HG02588 (cell line): ENCODE measurements at regions not wholly inside any gene's neighbourhood (a gene's known extent, or its start where the extent isn't known, plus 50 kb on each side); places are given as distances from the start of the nearest gene placed in this dataset.
A peak's percentile ranks its signal among the peaks of the same experiment; 100 is the strongest.
"Not testable (repeated sequence)": the region's sequence is repeated elsewhere in the genome, so short reads cannot be mapped to it uniquely, and the experiment has no call there.

Source experiments
- ATAC-seq: cut with Tn5 transposase; IDR thresholded peaks from one replicate; pipeline ENCODE4 v1.9.1; 2021; ENCODE audit warnings: mild to moderate bottlenecking, moderate library complexity; ENCODE audit not compliant: unreplicated experiment

- ATAC-seq, result no peak
Observed at GRCh38 chr2:65594150-65594549, 161.8 kb upstream of the SPRED2 start.

GRCh38 chr2:65589667-65590066 is 157.3 kb upstream of the SPRED2 start:
- no peak for ATAC-seq

GRCh38 chr2:65587779-65588178 is 155.4 kb upstream of the SPRED2 start:
- no peak for ATAC-seq

DNA sequence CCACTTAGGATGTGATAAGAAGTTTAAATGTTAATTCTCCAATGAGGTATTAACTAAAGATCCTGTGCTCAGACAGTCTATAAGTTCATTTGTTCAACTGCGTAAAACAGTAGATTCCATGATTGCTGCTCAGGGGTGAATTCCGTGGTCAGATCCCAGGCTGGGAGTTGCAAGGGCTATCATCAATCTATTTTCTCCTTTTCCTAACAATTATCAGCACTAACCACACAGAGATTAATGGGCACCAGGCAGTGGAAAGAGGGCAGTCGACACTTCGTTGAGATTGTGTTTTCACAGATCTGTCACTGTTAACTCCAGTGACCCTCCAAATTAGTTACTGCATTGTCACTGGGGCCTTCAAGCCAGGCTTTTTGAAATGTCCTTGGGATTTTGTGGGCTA is 154.1 kb upstream of the SPRED2 start:
- no peak for ATAC-seq

- ATAC-seq, result no peak
Observed at GRCh38 chr2:65583061-65583460, 150.7 kb upstream of the SPRED2 start.

GRCh38 chr2:65582364-65582763 is 150.0 kb upstream of the SPRED2 start:
- no peak for ATAC-seq

- ATAC-seq, result no peak
Observed at GRCh38 chr2:65580824-65581223, 148.4 kb upstream of the SPRED2 start.

- ATAC-seq, result no peak
Observed at GRCh38 chr2:65579506-65580235, 147.3 kb upstream of the SPRED2 start.

DNA sequence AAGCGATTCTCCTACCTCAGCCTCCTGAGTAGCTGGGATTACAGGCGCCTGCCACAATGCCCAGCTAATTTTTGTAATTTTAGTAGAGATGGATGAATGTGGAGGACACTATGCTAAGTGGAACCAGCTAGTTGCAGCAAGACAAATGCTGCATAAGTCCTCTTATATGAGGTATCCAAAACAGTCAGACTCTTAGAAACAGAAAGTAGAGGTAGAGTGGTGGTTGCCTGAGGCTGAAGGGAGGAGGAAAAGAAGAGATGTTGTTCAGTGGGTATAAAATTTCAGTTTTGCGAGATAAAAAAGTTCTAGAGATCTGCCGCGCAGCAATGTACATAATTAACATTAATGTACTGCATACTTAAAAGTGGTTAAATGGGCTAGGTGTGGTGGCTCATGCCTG is 145.3 kb upstream of the SPRED2 start:
- ATAC-seq, result no peak

- ATAC-seq, result no peak
Observed at GRCh38 chr2:65576861-65577601, 144.6 kb upstream of the SPRED2 start.

DNA sequence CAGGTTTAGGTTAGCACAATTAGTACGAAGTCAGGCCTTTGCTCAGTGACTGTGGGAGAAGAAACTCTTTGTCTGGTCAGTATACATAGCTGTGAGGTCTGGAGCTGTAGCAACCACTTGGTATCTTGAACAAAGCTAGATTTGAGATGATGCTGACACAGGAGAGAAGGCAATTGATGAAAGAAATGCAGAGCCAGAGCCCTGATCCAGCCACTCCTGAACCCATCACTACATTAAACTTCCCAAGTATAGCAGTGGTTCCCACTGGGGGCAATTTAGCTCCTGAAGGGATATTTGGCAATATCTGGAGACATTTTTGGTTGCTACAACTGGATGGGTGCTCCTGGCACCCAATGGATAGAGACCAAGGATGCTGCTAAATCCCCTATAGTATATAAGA is 143.9 kb upstream of the SPRED2 start:
- no peak for ATAC-seq

GRCh38 chr2:65574993-65575392 is 142.6 kb upstream of the SPRED2 start:
- ATAC-seq, result no peak

GRCh38 chr2:65568656-65569440 is 136.4 kb upstream of the SPRED2 start:
- not testable (repeated sequence) for ATAC-seq

GRCh38 chr2:65566617-65567016 is 134.2 kb upstream of the SPRED2 start:
- ATAC-seq, result no peak

- ATAC-seq, result no peak
Observed at GRCh38 chr2:65565681-65566080, 133.3 kb upstream of the SPRED2 start.

GRCh38 chr2:65564299-65564698 is 131.9 kb upstream of the SPRED2 start:
- ATAC-seq, result no peak

GRCh38 chr2:65562890-65563289 is 130.5 kb upstream of the SPRED2 start:
- no peak for ATAC-seq

DNA sequence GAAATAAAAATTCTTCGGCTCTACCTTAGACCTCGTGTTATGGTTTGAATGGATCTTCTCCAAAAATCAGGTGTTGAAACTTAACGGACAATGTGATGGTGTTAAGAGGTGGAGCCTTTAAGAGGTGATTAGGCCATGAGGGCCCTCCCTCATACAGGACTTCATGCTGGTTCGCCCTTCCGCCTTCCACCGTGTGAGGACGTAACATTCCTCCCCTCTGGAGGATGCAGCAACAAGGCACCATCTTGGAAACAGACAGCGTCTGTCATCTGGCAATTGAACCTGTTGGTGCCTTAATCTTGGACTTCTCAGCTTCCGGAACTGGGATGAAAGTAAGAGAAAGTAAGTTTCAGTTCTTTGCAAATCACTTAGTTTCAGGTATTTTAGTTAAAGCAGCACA is 126.3 kb upstream of the SPRED2 start:
- ATAC-seq, result no peak

- ATAC-seq, result no peak
Observed at GRCh38 chr2:65557616-65558573, 125.5 kb upstream of the SPRED2 start.

GRCh38 chr2:65554765-65555591 is 122.6 kb upstream of the SPRED2 start:
- ATAC-seq, result peak; percentile 61
